Lung (tissue), 11 donors: ENCODE measurements at regions not wholly inside any gene's neighbourhood (a gene's known extent, or its start where the extent isn't known, plus 50 kb on each side); places are given as distances from the start of the nearest gene placed in this dataset.

Experiments
- ATAC-seq: fragments of 200-7000 bp; cut with Tn5 transposase; one replicate; pipeline ENCODE4 v1.9.1; 2020; ENCODE audit warnings: moderate number of reproducible peaks; ENCODE audit not compliant: insufficient read depth, low FRiP score
- DNase-seq, 3 donors: peaks; one replicate each; pipeline ENCODE4 v3.0.0-alpha.2; 2013 to 2017
- H3K27ac ChIP-seq, 2 donors: one replicate each; pipeline ENCODE4 v1.5.1; 2013; ENCODE audit warnings: mild to moderate bottlenecking in 2 of 2, moderate library complexity in 2 of 2, control low read depth in 1 of 2, inconsistent platforms in 1 of 2, low read depth in 1 of 2, low read length in 1 of 2
- H3K27me3 ChIP-seq, 3 donors: one replicate each; pipeline ENCODE4 v1.5.1; 2013; ENCODE audit warnings: low read length in 2 of 3; ENCODE audit not compliant: control insufficient read depth in 3 of 3, insufficient read depth in 3 of 3
- H3K36me3 ChIP-seq, 4 donors: one replicate each; pipeline ENCODE4 v1.5.1; 2013; ENCODE audit warnings: low read length in 4 of 4, mild to moderate bottlenecking in 1 of 4, moderate library complexity in 1 of 4; ENCODE audit not compliant: control insufficient read depth in 4 of 4, insufficient read depth in 4 of 4
- H3K4me1 ChIP-seq, 5 donors: one replicate each; pipeline ENCODE4 v1.5.1; 2013; ENCODE audit warnings: low read length in 5 of 5, mild to moderate bottlenecking in 2 of 5, moderate library complexity in 1 of 5; ENCODE audit not compliant: control insufficient read depth in 5 of 5, insufficient read depth in 5 of 5
- H3K4me3 ChIP-seq: one replicate; pipeline ENCODE4 v1.5.1; 2013; ENCODE audit warnings: mild to moderate bottlenecking, control low read depth, moderate library complexity
- H3K9ac ChIP-seq, 2 donors: one replicate each; pipeline ENCODE4 v1.5.1; 2013; ENCODE audit warnings: low read length in 2 of 2, control low read depth in 1 of 2; ENCODE audit not compliant: insufficient read depth in 1 of 2
- H3K9me3 ChIP-seq, 4 donors: one replicate each; pipeline ENCODE4 v1.5.1; 2013; ENCODE audit warnings: low read length in 3 of 4, mild to moderate bottlenecking in 1 of 4, moderate library complexity in 1 of 4; ENCODE audit not compliant: control insufficient read depth in 4 of 4, insufficient read depth in 3 of 4
- WGBS, 2 donors: extraction: QIAGEN DNeasy Blood & Tissue Kit; methylation state at CpG; one replicate each; pipeline ENCODE4 v1.1.7; 2013; 5-methylcytosine and 5-hydroxymethylcytosine counted together
- TF ChIP-seq, protein P1 (sequence below): IDR thresholded peaks from 2 replicates; pipeline ENCODE4 v1.5.1; 2012; ENCODE audit warnings: mild to moderate bottlenecking; ENCODE audit errors: control extremely low read depth, extremely low read depth
- donor health status: control.
- donor health status: control.
- donor health status: Bipolar disorder and iron deficiency.
- donor health status: healthy.
- donor health status: DM: yes; HTN: yes; CAD: no.

DNA sequence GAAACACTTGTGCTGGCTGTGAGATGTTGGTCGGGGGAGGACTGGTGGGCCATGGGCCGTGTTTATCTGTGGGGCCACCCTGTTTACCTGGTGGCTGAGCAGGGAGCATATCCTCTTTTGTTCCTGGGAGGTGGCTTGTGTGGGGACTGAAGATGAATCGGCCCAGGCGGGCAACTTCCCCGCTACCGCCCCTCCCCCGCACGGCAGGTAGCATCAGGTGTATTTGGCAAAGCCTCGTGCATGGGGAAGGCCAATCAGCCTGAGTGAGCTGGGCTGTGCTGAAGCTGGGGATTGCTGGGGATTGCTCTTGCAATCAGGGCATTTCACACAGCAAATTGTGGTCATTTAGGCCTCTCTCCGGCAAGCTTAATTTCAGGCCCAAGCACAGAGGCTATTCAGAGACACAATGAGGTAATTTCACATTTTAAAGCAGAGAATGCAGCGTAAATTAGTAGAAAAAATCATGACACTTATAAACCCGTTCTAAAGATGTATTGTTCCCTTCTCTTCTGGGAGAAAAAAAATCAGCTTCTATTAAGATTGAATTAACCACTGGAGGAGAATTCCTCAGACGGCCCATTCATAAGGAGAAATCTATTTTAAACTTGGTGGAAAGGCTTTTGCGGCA is 197.7 kb upstream of the POU3F1 start:
- TF ChIP-seq, protein P1, sequence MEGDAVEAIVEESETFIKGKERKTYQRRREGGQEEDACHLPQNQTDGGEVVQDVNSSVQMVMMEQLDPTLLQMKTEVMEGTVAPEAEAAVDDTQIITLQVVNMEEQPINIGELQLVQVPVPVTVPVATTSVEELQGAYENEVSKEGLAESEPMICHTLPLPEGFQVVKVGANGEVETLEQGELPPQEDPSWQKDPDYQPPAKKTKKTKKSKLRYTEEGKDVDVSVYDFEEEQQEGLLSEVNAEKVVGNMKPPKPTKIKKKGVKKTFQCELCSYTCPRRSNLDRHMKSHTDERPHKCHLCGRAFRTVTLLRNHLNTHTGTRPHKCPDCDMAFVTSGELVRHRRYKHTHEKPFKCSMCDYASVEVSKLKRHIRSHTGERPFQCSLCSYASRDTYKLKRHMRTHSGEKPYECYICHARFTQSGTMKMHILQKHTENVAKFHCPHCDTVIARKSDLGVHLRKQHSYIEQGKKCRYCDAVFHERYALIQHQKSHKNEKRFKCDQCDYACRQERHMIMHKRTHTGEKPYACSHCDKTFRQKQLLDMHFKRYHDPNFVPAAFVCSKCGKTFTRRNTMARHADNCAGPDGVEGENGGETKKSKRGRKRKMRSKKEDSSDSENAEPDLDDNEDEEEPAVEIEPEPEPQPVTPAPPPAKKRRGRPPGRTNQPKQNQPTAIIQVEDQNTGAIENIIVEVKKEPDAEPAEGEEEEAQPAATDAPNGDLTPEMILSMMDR: no peak
- Histone ChIP-seq H3K4me3 (no peak overlapping the region), H3K36me3 (no peaks in the 10 kb centered on the region), H3K27ac (no peak overlapping the region), H3K27me3 (peaks cover 0 to 2% (median 0%) of the 10 kb centered on the region in 3 donors), H3K9me3 (no peaks in the 10 kb centered on the region), H3K4me1 (peaks cover 0 to 21% (median 3%) of the 10 kb centered on the region in 5 donors), H3K9ac (no peak overlapping the region)
- WGBS, 2 donors: 73 to 79% methylated on average over 14 of the region's 14 CpGs
- DNase-seq (no peak), ATAC-seq (no peak)

DNA sequence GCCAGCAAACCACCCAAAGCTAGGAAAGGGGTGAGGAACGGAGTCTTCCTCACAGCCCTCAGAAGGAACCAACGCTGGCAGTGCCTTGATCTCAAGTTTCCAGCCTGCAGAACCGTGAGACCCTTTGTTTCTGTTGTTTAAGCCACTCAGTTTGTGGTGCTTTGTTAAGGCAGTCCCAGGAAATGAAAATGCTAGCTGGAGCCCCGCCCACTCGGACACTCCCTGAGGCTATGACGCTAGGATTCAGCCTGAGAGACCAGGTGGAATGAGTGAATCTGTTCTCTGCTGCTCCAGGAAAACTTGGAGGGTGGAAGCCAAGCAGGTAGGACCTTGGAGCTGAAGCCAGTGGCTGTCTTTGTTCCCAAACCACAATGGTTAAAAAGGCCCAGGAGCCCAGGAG is 196.5 kb upstream of the POU3F1 start:
- Histone ChIP-seq H3K9ac (no peak overlapping the region), H3K27me3 (no peaks in the 10 kb centered on the region), H3K4me3 (no peak overlapping the region), H3K9me3 (peaks cover 0 to under 1% (median 0%) of the 10 kb centered on the region in 4 donors), H3K36me3 (no peaks in the 10 kb centered on the region), H3K4me1 (peaks cover 0 to 14% (median 0%) of the 10 kb centered on the region in 5 donors), H3K27ac (no peak overlapping the region)
- WGBS, 2 donors: 72 to 79% methylated on average over 6 of the region's 6 CpGs
- DNase-seq (no peak), ATAC-seq (no peak)
- TF ChIP-seq, protein P1: no peak

DNA sequence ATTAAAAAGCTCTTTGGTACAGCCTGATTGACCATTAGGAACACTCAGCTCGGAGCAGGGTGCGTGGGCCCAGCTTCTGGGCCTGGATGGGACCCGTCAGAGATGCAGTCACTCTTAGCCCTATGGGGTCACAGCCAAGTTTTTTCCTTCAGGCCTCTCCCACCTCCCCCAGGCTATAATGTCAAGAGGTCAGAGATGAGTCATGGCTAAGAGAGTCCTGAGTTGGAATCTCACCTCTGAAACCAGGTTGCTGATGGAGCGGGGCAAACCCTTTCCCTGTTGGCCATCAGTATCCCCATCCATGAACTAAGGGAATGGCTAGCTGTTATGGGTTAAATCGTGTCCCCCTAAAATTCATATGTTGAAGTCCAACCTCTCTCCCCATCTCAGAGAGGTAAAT is 195.9 kb upstream of the POU3F1 start:
- TF ChIP-seq, protein P1: no peak
- Histone ChIP-seq H3K4me1 (peaks cover 0 to 13% (median 0%) of the 10 kb centered on the region in 5 donors), H3K4me3 (no peak overlapping the region), H3K9me3 (peaks cover 0 to 2% (median 0%) of the 10 kb centered on the region in 4 donors), H3K27me3 (no peaks in the 10 kb centered on the region), H3K27ac (no peak overlapping the region), H3K36me3 (no peaks in the 10 kb centered on the region), H3K9ac (no peak overlapping the region)
- 90 to 93% methylated on average over 5 of the region's 5 CpGs for WGBS, 2 donors
- ATAC-seq: no peak
- no peak for DNase-seq
